Mesendoderm (in vitro differentiated cells): ENCODE measurements at regions not wholly inside any gene's neighbourhood (a gene's known extent, or its start where the extent isn't known, plus 50 kb on each side); places are given as distances from the start of the nearest gene placed in this dataset.

Source experiments
- DNase-seq: peaks from one replicate; pipeline ENCODE4 v3.0.0; 2013
- H2AK5ac ChIP-seq: 2 replicates; pipeline ENCODE4 v1.6.1; 2013; ENCODE audit warnings: low read length, inconsistent platforms
- H2BK120ac ChIP-seq: 2 replicates; pipeline ENCODE4 v1.6.1; 2013; ENCODE audit warnings: low read depth, mild to moderate bottlenecking, low read length, moderate library complexity, mixed read lengths
- H2BK15ac ChIP-seq: replicated peaks from 2 replicates; pipeline ENCODE4 v1.6.1; 2013; ENCODE audit warnings: low read depth, mild to moderate bottlenecking, moderate library complexity
- H2BK5ac ChIP-seq: 2 replicates; pipeline ENCODE4 v1.6.1; 2013; ENCODE audit warnings: low read length, inconsistent platforms
- H3K18ac ChIP-seq: 2 replicates; pipeline ENCODE4 v1.6.1; 2013; ENCODE audit warnings: mild to moderate bottlenecking, low read length, mixed read lengths
- H3K23ac ChIP-seq: one replicate; pipeline ENCODE4 v1.6.1; 2013; ENCODE audit warnings: low read length
- H3K27ac ChIP-seq: 2 replicates; pipeline ENCODE4 v1.5.1; 2013; ENCODE audit warnings: low read depth, mild to moderate bottlenecking, inconsistent platforms, low read length, moderate library complexity
- H3K27me3 ChIP-seq: 2 replicates; pipeline ENCODE4 v1.6.1; 2013; ENCODE audit warnings: low read length, control low read depth, mild to moderate bottlenecking, inconsistent platforms; ENCODE audit not compliant: insufficient read depth, poor library complexity
- H3K36me3 ChIP-seq: 2 replicates; pipeline ENCODE4 v1.6.1; 2013; ENCODE audit warnings: low read length, inconsistent platforms; ENCODE audit not compliant: control insufficient read depth, insufficient read depth
- H3K4ac ChIP-seq: one replicate; pipeline ENCODE4 v1.6.1; 2013; ENCODE audit warnings: low read depth, mild to moderate bottlenecking, low read length, moderate library complexity
- H3K4me1 ChIP-seq: 2 replicates; pipeline ENCODE4 v1.6.1; 2013; ENCODE audit warnings: low read depth, low read length, inconsistent platforms; ENCODE audit not compliant: control insufficient read depth
- H3K4me2 ChIP-seq: 2 replicates; pipeline ENCODE4 v1.6.1; 2013; ENCODE audit warnings: low read length
- H3K4me3 ChIP-seq: 2 replicates; pipeline ENCODE4 v1.5.1; 2013; ENCODE audit warnings: mild to moderate bottlenecking, low read length
- H3K56ac ChIP-seq: one replicate; pipeline ENCODE4 v1.6.1; 2013; ENCODE audit warnings: low read length
- H3K79me1 ChIP-seq: 2 replicates; pipeline ENCODE4 v1.6.1; 2013; ENCODE audit warnings: low read length, inconsistent platforms
- H3K79me2 ChIP-seq: 2 replicates; pipeline ENCODE4 v1.6.1; 2013; ENCODE audit warnings: mild to moderate bottlenecking, low read length; ENCODE audit not compliant: control insufficient read depth, insufficient read depth
- H3K9ac ChIP-seq: 2 replicates; pipeline ENCODE4 v1.6.1; 2013; ENCODE audit warnings: low read length, inconsistent platforms
- H4K5ac ChIP-seq: one replicate; pipeline ENCODE4 v1.6.1; 2013; ENCODE audit warnings: low read length
- H4K8ac ChIP-seq: one replicate; pipeline ENCODE4 v1.6.1; 2013; ENCODE audit warnings: low read depth, mild to moderate bottlenecking, control low read depth, low read length, moderate library complexity
- whole genome bisulfite sequencing: extraction: QIAGEN DNeasy Blood & Tissue Kit; methylation state at CpG from one replicate; pipeline ENCODE4 v1.1.7; 2013; ENCODE audit warnings: low lambda C conversion rate, missing lambda C conversion rate; ENCODE audit not compliant: insufficient coverage; ENCODE audit errors: extremely low coverage; 5-methylcytosine and 5-hydroxymethylcytosine counted together

DNA sequence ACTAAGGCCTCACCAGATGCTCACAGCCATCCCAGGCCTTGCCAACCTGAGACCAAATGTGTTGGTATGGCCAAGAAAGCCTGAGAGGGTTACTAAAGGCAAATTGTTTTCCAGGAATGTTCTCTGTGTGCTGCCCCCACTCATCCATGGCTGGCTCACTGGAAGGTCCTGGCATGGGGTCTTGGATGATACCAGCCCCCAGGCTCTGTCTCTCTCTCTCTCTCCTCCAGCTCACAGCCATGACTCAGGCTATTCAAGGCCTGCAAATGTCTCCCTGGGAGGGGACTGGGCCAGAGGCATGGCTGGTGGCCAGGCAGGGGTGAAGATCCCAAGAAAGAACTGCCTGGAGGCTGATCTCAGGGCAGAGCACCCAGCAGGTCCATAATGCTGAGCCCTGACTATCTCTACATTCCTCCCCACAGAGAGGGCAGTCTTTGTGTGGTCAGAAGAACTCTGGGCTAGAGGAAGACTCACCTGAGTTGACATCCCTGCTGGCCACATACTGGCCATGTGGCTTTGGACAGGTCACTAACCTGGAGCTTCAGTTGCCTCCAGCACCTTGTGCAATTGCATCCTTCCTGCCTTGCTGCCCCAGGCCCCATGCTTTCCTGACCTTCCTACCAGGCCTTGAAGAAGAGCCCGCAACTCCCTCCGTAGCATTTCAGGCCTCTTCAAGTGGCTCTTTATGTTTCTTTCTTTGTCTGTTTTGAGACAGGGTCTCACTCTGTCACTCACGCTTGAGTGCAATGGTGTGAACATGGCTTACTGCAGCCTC, 150.4 kb downstream of the ZFP36L2 start:
- no peaks in the 10 kb centered on the region for H3K4me1 ChIP-seq
- H3K4ac ChIP-seq = no peak overlapping the region
- H4K8ac ChIP-seq = no peak overlapping the region
- H2AK5ac ChIP-seq = no peak overlapping the region
- no peaks in the 10 kb centered on the region for H3K36me3 ChIP-seq
- no peak overlapping the region for H3K4me3 ChIP-seq
- H3K23ac ChIP-seq = no peak overlapping the region
- no peaks in the 10 kb centered on the region for H3K79me2 ChIP-seq
- H2BK120ac ChIP-seq = no peak overlapping the region
- no peak overlapping the region for H3K18ac ChIP-seq
- no peak overlapping the region for H2BK5ac ChIP-seq
- no peak overlapping the region for H3K27ac ChIP-seq
- H3K27me3 ChIP-seq = no peaks in the 10 kb centered on the region
- H2BK15ac ChIP-seq = no peak overlapping the region
- DNase-seq = peak; percentile 47
- H3K4me2 ChIP-seq = no peak overlapping the region
- no peak overlapping the region for H3K9ac ChIP-seq
- H3K56ac ChIP-seq = no peak overlapping the region
- H3K79me1 ChIP-seq = no peaks in the 10 kb centered on the region
- no CpG with 5 or more reads among the region's 3 CpGs for WGBS
- no peak overlapping the region for H4K5ac ChIP-seq

- Histone ChIP-seq H3K23ac (no peak overlapping the region), H3K4me2 (no peak overlapping the region), H2BK120ac (no peak overlapping the region), H4K5ac (no peak overlapping the region), H3K4me1 (no peaks in the 10 kb centered on the region), H2BK15ac (no peak overlapping the region), H3K79me1 (no peaks in the 10 kb centered on the region), H4K8ac (no peak overlapping the region), H3K27me3 (no peaks in the 10 kb centered on the region), H2AK5ac (no peak overlapping the region), H2BK5ac (no peak overlapping the region), H3K56ac (no peak overlapping the region), H3K36me3 (no peaks in the 10 kb centered on the region), H3K4ac (no peak overlapping the region), H3K27ac (no peak overlapping the region), H3K4me3 (no peak overlapping the region), H3K79me2 (no peaks in the 10 kb centered on the region), H3K9ac (no peak overlapping the region), H3K18ac (no peak overlapping the region)
- no CpG with 5 or more reads among the region's 4 CpGs for WGBS
- no peak for DNase-seq
Measured at GRCh38 chr2:43075054-43075593, 151.3 kb downstream of the ZFP36L2 start.

- Histone ChIP-seq H3K9ac (no peak overlapping the region), H3K79me1 (no peaks in the 10 kb centered on the region), H3K23ac (no peak overlapping the region), H3K56ac (no peak overlapping the region), H2BK15ac (no peak overlapping the region), H2BK5ac (no peak overlapping the region), H3K4me2 (no peak overlapping the region), H3K79me2 (no peaks in the 10 kb centered on the region), H3K4me1 (no peaks in the 10 kb centered on the region), H3K36me3 (no peaks in the 10 kb centered on the region), H4K8ac (no peak overlapping the region), H3K4ac (no peak overlapping the region), H2AK5ac (no peak overlapping the region), H4K5ac (no peak overlapping the region), H3K27ac (no peak overlapping the region), H3K4me3 (no peak overlapping the region), H3K18ac (no peak overlapping the region), H2BK120ac (no peak overlapping the region), H3K27me3 (no peaks in the 10 kb centered on the region)
- WGBS = no CpG with 5 or more reads among the region's 2 CpGs
- no peak for DNase-seq
Measured at GRCh38 chr2:43074592-43075053, 151.8 kb downstream of the ZFP36L2 start.

DNA sequence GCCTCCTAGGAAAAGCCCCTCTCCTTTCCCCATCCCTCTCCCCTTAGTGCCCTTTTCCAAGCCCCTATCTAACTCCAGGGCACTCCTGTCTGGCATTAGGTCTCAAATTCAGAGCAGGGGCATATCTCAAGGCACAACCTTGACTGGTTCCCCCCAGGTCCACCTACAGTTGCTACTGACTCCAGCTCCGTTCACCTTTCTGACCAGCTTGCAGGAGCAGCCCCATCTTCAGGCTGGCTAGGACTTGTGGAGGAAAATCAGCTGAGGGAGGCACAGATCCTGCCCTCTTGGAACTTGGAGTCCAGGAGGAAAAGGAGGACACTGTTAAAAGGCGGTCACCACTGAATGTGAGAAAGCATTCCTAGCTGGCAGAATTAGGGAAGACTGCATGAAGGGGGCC, 152.4 kb downstream of the ZFP36L2 start:
- Histone ChIP-seq H3K4ac (no peak overlapping the region), H2BK5ac (no peak overlapping the region), H3K4me1 (no peaks in the 10 kb centered on the region), H3K9ac (no peak overlapping the region), H2AK5ac (no peak overlapping the region), H4K8ac (no peak overlapping the region), H3K79me1 (no peaks in the 10 kb centered on the region), H3K27me3 (no peaks in the 10 kb centered on the region), H2BK15ac (no peak overlapping the region), H4K5ac (no peak overlapping the region), H2BK120ac (no peak overlapping the region), H3K4me2 (no peak overlapping the region), H3K79me2 (no peaks in the 10 kb centered on the region), H3K18ac (no peak overlapping the region), H3K36me3 (no peaks in the 10 kb centered on the region), H3K23ac (no peak overlapping the region), H3K27ac (no peak overlapping the region), H3K56ac (no peak overlapping the region), H3K4me3 (no peak overlapping the region)
- DNase-seq = no peak
- WGBS = no CpG with 5 or more reads among the region's 2 CpGs

DNA sequence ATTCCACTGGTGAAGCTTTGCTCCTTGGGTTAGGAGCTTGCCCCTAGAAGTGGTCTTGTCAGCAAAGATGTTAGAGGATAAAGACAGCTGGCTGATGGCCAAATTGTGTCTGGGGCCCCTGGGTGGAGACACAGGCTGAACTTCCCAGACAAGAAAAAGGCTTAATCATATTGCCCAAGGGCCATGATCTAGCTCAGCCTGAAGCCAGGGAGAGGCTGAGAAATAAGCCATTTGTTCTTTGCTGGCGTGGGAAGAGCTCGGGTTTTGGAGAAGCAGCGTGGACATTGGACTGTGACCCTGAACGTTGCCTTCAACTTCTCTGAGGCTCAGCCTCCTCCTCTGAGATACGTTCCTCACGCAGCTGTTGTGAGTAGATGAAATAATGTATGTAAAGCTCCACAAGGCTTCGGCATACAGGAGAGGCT, 153.0 kb downstream of the ZFP36L2 start:
- H2BK120ac ChIP-seq = no peak overlapping the region
- no peak for DNase-seq
- H3K27ac ChIP-seq = no peak overlapping the region
- no peak overlapping the region for H3K56ac ChIP-seq
- H3K4me2 ChIP-seq = no peak overlapping the region
- H3K9ac ChIP-seq = no peak overlapping the region
- H4K8ac ChIP-seq = no peak overlapping the region
- H3K23ac ChIP-seq = no peak overlapping the region
- H3K79me2 ChIP-seq = no peaks in the 10 kb centered on the region
- no peaks in the 10 kb centered on the region for H3K4me1 ChIP-seq
- no peak overlapping the region for H3K18ac ChIP-seq
- H3K4ac ChIP-seq = no peak overlapping the region
- no peak overlapping the region for H2AK5ac ChIP-seq
- H3K79me1 ChIP-seq = no peaks in the 10 kb centered on the region
- no CpG with 5 or more reads among the region's 7 CpGs for WGBS
- no peak overlapping the region for H3K4me3 ChIP-seq
- H2BK5ac ChIP-seq = no peak overlapping the region
- no peaks in the 10 kb centered on the region for H3K27me3 ChIP-seq
- no peak overlapping the region for H4K5ac ChIP-seq
- no peaks in the 10 kb centered on the region for H3K36me3 ChIP-seq
- no peak overlapping the region for H2BK15ac ChIP-seq
